HCT116 (cell line): ENCODE measurements at regions not wholly inside any gene's neighbourhood (a gene's known extent, or its start where the extent isn't known, plus 50 kb on each side); places are given as distances from the start of the nearest gene placed in this dataset.

Experiments
- ATAC-seq: fragments of 200-7000 bp; cut with Tn5 transposase; 2 replicates; pipeline ENCODE4 v1.9.1; 2020; ENCODE audit warnings: mild to moderate bottlenecking, moderate library complexity
- BruUV-seq: library from RNA; stranded (reverse); fragments of 400-500 nt; replicated peaks from 2 replicates; lab custom pipeline; 2021; lab: Mats Ljungman, UMichigan
- CTCF ChIA-PET: fragments of 300-600 bp; sonication (Branson Sonifier 250); formaldehyde crosslinking; loops from one replicate; lab custom pipeline; 2021; ENCODE audit warnings: antibody characterized with exemption; lab: Charles Lee
- POLR2A ChIA-PET: fragments of 300-600, 350-600 bp; sonication (Branson Sonifier 250); formaldehyde crosslinking; loops from one replicate; lab custom pipeline; 2021; ENCODE audit warnings: antibody characterized with exemption; lab: Charles Lee
- RAD21 ChIA-PET, 2 experiments: fragments of 300-600 bp; sonication (Branson Sonifier 250); formaldehyde crosslinking; loops; one replicate each; lab custom pipeline; 2023; ENCODE audit warnings: low total read pairs in 2 of 2; ENCODE audit not compliant: uncharacterized antibody in 2 of 2, unreplicated experiment in 2 of 2, low non-redundant PET in 1 of 2; lab: Charles Lee
- DNase-seq: peaks from one replicate; pipeline ENCODE4 v3.0.0-alpha.2; 2010; ENCODE audit warnings: low read depth, low spot score
- H2AFZ ChIP-seq: fragments of 200-600 bp; shearing (Covaris generic), sonication (generic); 2 replicates; pipeline ENCODE4 v1.6.1; 2017; ENCODE audit warnings: low read depth, mixed run types, mixed read lengths, antibody characterized with exemption, low read length; ENCODE audit not compliant: poor library complexity, severe bottlenecking
- H3K27ac ChIP-seq: 2 replicates; pipeline ENCODE4 v1.5.1; 2012; ENCODE audit warnings: low read depth, low read length
- H3K27me3 ChIP-seq: fragments of 200-600 bp; sonication (generic); 2 replicates; pipeline ENCODE4 v1.6.1; 2016; ENCODE audit warnings: mixed run types, low read length, mixed read lengths; ENCODE audit not compliant: insufficient read depth
- H3K36me3 ChIP-seq, 2 experiments: fragments of 200-500 bp in 1 of 2; fragments of 200-600 bp in 1 of 2; sonication (Bioruptor generic) in 1 of 2; sonication (generic) in 1 of 2; 2 replicates each; pipeline versions ENCODE4 v1.5.1 to v1.6.1; 2014 to 2016; ENCODE audit warnings: low read length in 2 of 2, inconsistent platforms in 1 of 2, mixed read lengths in 1 of 2, mixed run types in 1 of 2; ENCODE audit not compliant: insufficient read depth in 2 of 2, control insufficient read depth in 1 of 2
- H3K4me1 ChIP-seq, 2 experiments: fragments of 200-600 bp in 1 of 2; sonication (generic) in 1 of 2; 2 replicates each; pipeline versions ENCODE4 v1.5.1 to v1.6.1; 2012 to 2017; ENCODE audit warnings: low read length in 2 of 2, inconsistent platforms in 1 of 2, mild to moderate bottlenecking in 1 of 2, mixed read lengths in 1 of 2, mixed run types in 1 of 2, moderate library complexity in 1 of 2; ENCODE audit not compliant: insufficient read depth in 2 of 2, control insufficient read depth in 1 of 2
- H3K4me2 ChIP-seq: fragments of 200-600 bp; sonication (generic); 2 replicates; pipeline ENCODE4 v1.6.1; 2017; ENCODE audit warnings: mixed run types, low read length, mixed read lengths
- H3K4me3 ChIP-seq, 2 experiments: fragments of 200-600 bp in 1 of 2; sonication (generic) in 1 of 2; replicated peaks in 1 of 2; 2 replicates each; pipeline ENCODE4 v1.5.1; 2011 to 2016; ENCODE audit warnings: low read length in 2 of 2, control low read depth in 1 of 2, low read depth in 1 of 2, mild to moderate bottlenecking in 1 of 2, mixed read lengths in 1 of 2, mixed run types in 1 of 2
- H3K79me2 ChIP-seq: fragments of 200-600 bp; sonication (generic); 2 replicates; pipeline ENCODE4 v1.6.1; 2017; ENCODE audit warnings: mild to moderate bottlenecking, mixed run types, low read length, moderate library complexity, mixed read lengths; ENCODE audit not compliant: insufficient read depth
- H3K9ac ChIP-seq: fragments of 200-600 bp; sonication (generic); 2 replicates; pipeline ENCODE4 v1.6.1; 2016; ENCODE audit warnings: low read length, mixed read lengths
- H3K9me2 ChIP-seq: fragments of 200-600 bp; sonication (generic), shearing (Covaris generic); 2 replicates; pipeline ENCODE4 v1.6.1; 2017; ENCODE audit warnings: mixed run types, mild to moderate bottlenecking, moderate library complexity; ENCODE audit not compliant: insufficient read depth
- H3K9me3 ChIP-seq, 2 experiments: fragments of 200-500 bp in 1 of 2; fragments of 200-600 bp in 1 of 2; sonication (Bioruptor generic) in 1 of 2; sonication (generic) in 1 of 2; 2 replicates each; pipeline ENCODE4 v1.6.1; 2014 to 2017; ENCODE audit warnings: low read length in 2 of 2, mixed read lengths in 2 of 2, inconsistent platforms in 1 of 2, low read depth in 1 of 2, mild to moderate bottlenecking in 1 of 2, mixed run types in 1 of 2, moderate library complexity in 1 of 2; ENCODE audit not compliant: control insufficient read depth in 1 of 2, insufficient read depth in 1 of 2
- H4K20me1 ChIP-seq: fragments of 200-600 bp; sonication (generic), shearing (Covaris generic); 2 replicates; pipeline ENCODE4 v1.6.1; 2017; ENCODE audit warnings: mixed run types, mild to moderate bottlenecking, moderate library complexity; ENCODE audit not compliant: insufficient read depth
- ATF3 ChIP-seq: IDR thresholded peaks from 2 replicates; pipeline ENCODE4 v1.6.1; 2012
- CBX3 ChIP-seq: IDR thresholded peaks from 2 replicates; pipeline ENCODE4 v1.6.1; 2012; ENCODE audit warnings: low read depth
- CEBPB ChIP-seq: IDR thresholded peaks from 2 replicates; pipeline ENCODE4 v1.6.1; 2012; ENCODE audit warnings: low read depth
- CTCF ChIP-seq, 3 experiments: fragments of 200-600 bp in 1 of 3; sonication (generic) in 1 of 3; IDR thresholded peaks in 2 of 3; conservative IDR thresholded peaks in 1 of 3; 2 replicates each; pipeline ENCODE4 v1.5.1; 2012 to 2017; ENCODE audit warnings: low read depth in 2 of 3, low read length in 2 of 3, antibody characterized with exemption in 1 of 3, borderline replicate concordance in 1 of 3, control low read depth in 1 of 3, mild to moderate bottlenecking in 1 of 3, mixed read lengths in 1 of 3, mixed run types in 1 of 3, moderate library complexity in 1 of 3; ENCODE audit not compliant: insufficient read depth in 1 of 3
- EZH2 ChIP-seq: fragments of 200-600 bp; sonication (generic); IDR thresholded peaks from 2 replicates; pipeline ENCODE4 v1.6.1; 2017; ENCODE audit warnings: antibody characterized with exemption, mixed run types
- EZH2phosphoT487 ChIP-seq: fragments of 200-600 bp; IDR thresholded peaks from 2 replicates; pipeline ENCODE4 v1.6.1; 2018; ENCODE audit warnings: antibody characterized with exemption, borderline replicate concordance
- FOSL1 ChIP-seq: IDR thresholded peaks from 2 replicates; pipeline ENCODE4 v1.6.1; 2012; ENCODE audit warnings: low read depth
- JUND ChIP-seq: IDR thresholded peaks from 2 replicates; pipeline ENCODE4 v1.6.1; 2012
- MAX ChIP-seq: IDR thresholded peaks from 2 replicates; pipeline ENCODE4 v1.6.1; 2012
- POLR2A ChIP-seq: IDR thresholded peaks from 2 replicates; pipeline ENCODE4 v1.7.0; 2011; ENCODE audit warnings: borderline replicate concordance; ENCODE audit not compliant: insufficient read depth, insufficient read length; ENCODE audit errors: extremely low read depth
- POLR2AphosphoS5 ChIP-seq: IDR thresholded peaks from 2 replicates; pipeline ENCODE4 v1.6.1; 2011; ENCODE audit warnings: mild to moderate bottlenecking, low read depth, low read length, moderate library complexity
- RAD21 ChIP-seq: IDR thresholded peaks from 2 replicates; pipeline ENCODE4 v1.6.1; 2012; ENCODE audit warnings: low read depth, mild to moderate bottlenecking
- REST ChIP-seq: IDR thresholded peaks from 2 replicates; pipeline ENCODE4 v1.6.1; 2012; ENCODE audit warnings: low read depth
- SIN3A ChIP-seq: IDR thresholded peaks from 2 replicates; pipeline ENCODE4 v1.6.1; 2012; ENCODE audit warnings: low read depth
- SP1 ChIP-seq: IDR thresholded peaks from 2 replicates; pipeline ENCODE4 v1.6.1; 2012; ENCODE audit warnings: low read depth
- SRF ChIP-seq: IDR thresholded peaks from 2 replicates; pipeline ENCODE4 v1.6.1; 2012; ENCODE audit warnings: low read depth
- TCF7L2 ChIP-seq: IDR thresholded peaks from 2 replicates; pipeline ENCODE4 v1.7.0; 2011; ENCODE audit warnings: borderline replicate concordance, inconsistent platforms; ENCODE audit not compliant: insufficient read depth, insufficient read length; ENCODE audit errors: extremely low read depth
- ZBTB33 ChIP-seq: IDR thresholded peaks from 2 replicates; pipeline ENCODE4 v1.6.1; 2011; ENCODE audit warnings: mild to moderate bottlenecking, low read length, moderate library complexity; ENCODE audit not compliant: insufficient replicate concordance; ENCODE audit errors: extremely low read depth
- ZFX ChIP-seq: fragments of 450-650 bp; IDR thresholded peaks from 2 replicates; pipeline ENCODE4 v1.6.1; 2017
- intact Hi-C: fragments of 100-400 bp; cut with micrococcal nuclease; formaldehyde crosslinking; loops from 2 replicates; pipeline ENCODE4 v1.10.0; 2022

- ATAC-seq (no peak), DNase-seq (no peak)
- RAD21 ChIA-PET, result no interaction called here
- no peaks in the 10 kb centered on the region for H3K9me2 ChIP-seq
- no peak overlapping the region for H3K9ac ChIP-seq
- H3K27me3 ChIP-seq, result no peaks in the 10 kb centered on the region
- H3K4me3 ChIP-seq, result no peak overlapping the region
- no peak for TF ChIP-seq CTCF (IDR thresholded peaks at IDR 0.05 in 2 of 3, conservative IDR thresholded peaks at IDR 0.05 in 1 of 3; ENCODE audit: borderline replicate concordance in 1 of 3, insufficient read depth in 1 of 3, low read depth in 2 of 3, low read length in 2 of 3)
- no peak for TF ChIP-seq REST
- TF ChIP-seq ZFX, result no peak
- TF ChIP-seq MAX, result no peak
- no peak for TF ChIP-seq TCF7L2
- TF ChIP-seq ZBTB33, result no peak
- no peak for TF ChIP-seq CEBPB
- no peak for TF ChIP-seq SIN3A
- no peak for TF ChIP-seq ATF3
- no peak for TF ChIP-seq POLR2A
- TF ChIP-seq CBX3, result no peak
- no peak for TF ChIP-seq JUND
- TF ChIP-seq RAD21, result no peak
- TF ChIP-seq SRF, result no peak
- TF ChIP-seq FOSL1, result no peak
- no peak for TF ChIP-seq EZH2
- no peak for TF ChIP-seq EZH2phosphoT487
- TF ChIP-seq SP1, result no peak
- no peak for TF ChIP-seq POLR2AphosphoS5
- intact Hi-C loops, result no loop called here
- CTCF ChIA-PET, result no interaction called here
- H3K36me3 ChIP-seq, result no peaks in the 10 kb centered on the region
- H3K4me1 ChIP-seq, result no peaks in the 10 kb centered on the region
- no peak overlapping the region for H3K4me2 ChIP-seq
- no peaks in the 10 kb centered on the region for H3K79me2 ChIP-seq
- H3K9me3 ChIP-seq, result no peaks in the 10 kb centered on the region
- H4K20me1 ChIP-seq, result no peaks in the 10 kb centered on the region; the same call in 1 of the 2 replicates
- no peak overlapping the region for H3K27ac ChIP-seq
- H2AFZ ChIP-seq, result no peak overlapping the region
- POLR2A ChIA-PET, result no interaction called here
- BruUV-seq, result no TSS peak
These were observed 167.1 kb upstream of the SPHKAP start for GRCh38 chr2:228348516-228349064.
